GF-D8 (cell line): ENCODE measurements at regions not wholly inside any gene's neighbourhood (a gene's known extent, or its start where the extent isn't known, plus 50 kb on each side); places are given as distances from the start of the nearest gene placed in this dataset.
"Not testable (repeated sequence)": the region's sequence is repeated elsewhere in the genome, so short reads cannot be mapped to it uniquely, and the experiment has no call there.

ENCODE experiments used
- DNase-seq: peaks from one replicate; lab custom pipeline; 2025; lab: John Stamatoyannopoulos, UW

DNA sequence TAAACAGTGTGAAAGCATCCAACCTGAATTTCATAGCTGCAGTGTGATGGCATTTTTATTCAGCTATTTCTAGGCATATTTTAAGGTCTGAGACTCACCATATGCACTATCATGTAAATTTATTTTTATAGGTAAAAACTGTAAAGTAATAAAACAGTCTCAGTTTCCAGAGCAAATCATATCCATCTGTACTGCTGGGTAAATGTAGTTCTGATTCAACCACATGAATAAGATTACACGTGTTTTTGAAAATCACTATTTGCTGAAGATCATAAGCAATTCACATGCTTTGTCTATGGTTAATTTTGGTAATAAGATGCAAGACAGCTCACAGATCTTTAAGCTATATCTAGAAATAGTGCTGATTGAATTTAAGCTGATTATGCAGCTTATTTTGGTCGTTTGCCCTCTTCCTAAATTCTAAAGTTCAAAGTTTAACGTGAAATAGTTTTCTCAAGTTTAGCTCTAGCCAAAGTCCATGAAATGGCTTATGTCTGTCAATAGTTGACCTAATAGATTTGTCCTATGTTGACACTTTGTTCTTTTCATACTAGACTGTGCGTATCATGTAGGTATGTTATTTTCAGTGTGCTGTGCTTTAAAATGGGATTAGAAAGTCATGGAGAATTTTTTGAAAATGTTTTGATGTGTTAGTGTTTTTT, 489.0 kb downstream of the USP25 start:
- DNase-seq = no peak

DNA sequence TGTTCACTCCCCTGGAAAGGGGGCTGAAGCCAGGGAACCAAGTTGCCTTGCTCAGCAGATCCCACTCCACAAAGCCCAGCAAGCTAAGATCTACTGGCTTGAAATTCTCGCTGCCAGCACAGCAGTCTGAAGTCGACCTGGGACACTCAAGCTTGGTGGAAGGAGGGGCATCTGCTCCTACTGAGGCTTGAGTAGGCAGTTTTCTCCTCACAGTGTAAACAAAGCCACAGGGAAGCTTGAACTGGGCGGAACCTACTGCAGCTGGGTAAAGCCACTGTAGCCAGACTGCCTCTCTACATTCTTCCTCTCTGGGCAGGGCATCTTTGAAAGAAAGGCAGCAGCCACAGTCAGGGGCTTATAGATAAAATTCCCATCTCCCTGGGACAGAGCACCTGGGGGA, 495.0 kb downstream of the USP25 start:
- not testable (repeated sequence) for DNase-seq

- no peak for DNase-seq
Measured at GRCh38 chr21:16239659-16240265, 510.0 kb downstream of the USP25 start.

GRCh38 chr21:16241016-16241415, 511.2 kb downstream of the USP25 start:
- no peak for DNase-seq

DNA sequence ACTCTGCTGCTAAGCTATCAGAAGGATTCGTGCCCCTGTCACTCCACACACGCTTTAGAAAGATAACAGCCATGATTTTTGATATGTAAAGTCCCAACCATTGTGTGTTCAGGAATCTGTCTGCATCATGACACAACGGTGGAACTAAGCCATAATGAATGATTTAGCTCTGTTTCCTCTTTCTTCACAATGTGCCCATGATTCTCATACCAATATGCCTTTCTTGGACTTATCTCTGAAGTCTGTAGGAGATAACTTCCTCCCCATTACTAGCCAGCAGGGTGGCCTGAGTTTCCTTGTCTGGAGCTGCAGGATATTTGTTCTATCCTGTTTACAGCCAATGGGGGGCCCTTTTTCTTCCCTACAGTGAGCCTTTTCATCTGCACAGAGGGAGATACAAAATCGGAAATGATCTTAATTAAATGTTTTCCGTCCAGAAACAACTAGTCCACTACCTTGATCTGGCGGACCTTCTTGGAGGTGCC, 511.7 kb downstream of the USP25 start:
- DNase-seq = peak; percentile 7

GRCh38 chr21:16243396-16243795, 513.6 kb downstream of the USP25 start:
- DNase-seq = no peak

DNA sequence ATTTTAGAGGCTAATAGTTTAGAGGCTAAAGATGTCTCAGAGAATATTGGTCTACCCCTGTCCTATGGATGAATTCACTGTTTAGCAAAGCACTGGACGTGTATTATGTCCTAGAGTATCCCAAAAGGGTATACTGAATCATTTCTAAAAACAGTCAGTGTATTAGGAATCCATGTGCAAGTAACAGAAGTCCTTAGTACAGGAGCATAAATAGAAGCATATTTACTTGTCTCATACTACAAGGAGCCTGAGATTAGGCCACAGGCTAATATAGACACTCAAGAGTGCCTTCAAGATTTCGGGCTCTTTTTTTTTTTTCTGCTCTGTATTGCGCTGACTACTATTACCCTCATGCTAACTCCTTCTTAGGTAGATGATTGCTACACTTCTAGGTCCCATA, 518.9 kb downstream of the USP25 start:
- DNase-seq = no peak

DNA sequence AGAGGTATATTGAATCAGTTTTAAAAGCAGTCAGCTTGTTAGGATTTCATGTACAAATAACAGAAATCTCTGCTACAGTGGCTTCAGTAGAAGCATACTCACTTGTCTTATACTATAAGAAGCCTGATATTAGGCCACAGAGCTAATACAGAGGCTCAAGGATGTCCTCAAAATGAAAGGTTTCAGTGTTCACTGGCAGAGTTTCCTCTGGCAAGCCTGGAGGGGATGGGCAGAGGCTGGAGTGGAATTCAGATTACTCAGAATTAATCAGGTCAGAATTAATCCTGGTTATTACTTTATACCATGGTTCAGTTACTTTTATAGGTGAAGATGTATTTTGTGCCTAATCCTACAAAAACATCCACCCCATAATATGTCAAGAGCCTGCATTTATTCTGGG, 520.5 kb downstream of the USP25 start:
- no peak for DNase-seq

- DNase-seq = no peak
Measured at GRCh38 chr21:16258844-16259611, 529.2 kb downstream of the USP25 start.

DNA sequence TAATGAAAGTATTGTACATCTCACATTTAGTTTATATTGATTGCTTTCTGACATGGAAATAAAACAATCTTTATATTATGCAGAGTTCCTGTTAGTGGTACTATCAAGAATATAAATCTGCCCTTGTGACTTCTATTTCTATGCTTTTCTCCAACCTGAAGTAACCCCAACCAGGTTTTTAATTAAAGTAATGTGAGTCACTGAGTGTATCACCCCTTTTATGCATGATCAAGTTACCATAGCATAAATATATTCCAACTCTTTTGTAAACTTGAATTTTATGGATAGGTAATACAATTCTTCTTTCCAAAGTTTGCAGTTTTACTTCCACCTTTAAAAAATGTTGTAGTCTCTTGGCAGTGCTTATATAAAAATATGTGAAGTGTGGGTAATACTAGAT, 532.3 kb downstream of the USP25 start:
- DNase-seq = no peak

GRCh38 chr21:16264319-16264718, 534.5 kb downstream of the USP25 start:
- no peak for DNase-seq

DNA sequence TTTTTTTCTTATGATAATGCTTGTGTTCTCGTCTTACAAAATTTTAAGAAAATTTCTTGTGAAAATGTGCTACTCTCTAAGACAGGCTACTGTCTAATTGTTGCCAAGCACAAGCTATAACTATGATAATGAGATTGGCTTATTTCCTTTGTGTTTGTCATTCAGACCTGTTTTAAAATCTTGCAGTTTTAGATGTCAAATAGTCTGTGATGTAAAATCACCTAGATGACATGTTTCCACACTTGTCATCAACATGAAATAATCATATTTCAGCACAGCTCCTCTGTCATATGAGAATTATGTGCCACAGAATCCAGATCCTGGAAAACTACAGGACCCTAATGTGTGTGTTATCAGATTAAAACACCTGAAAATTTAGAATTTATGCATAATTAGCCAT, 539.7 kb downstream of the USP25 start:
- DNase-seq = no peak

DNA sequence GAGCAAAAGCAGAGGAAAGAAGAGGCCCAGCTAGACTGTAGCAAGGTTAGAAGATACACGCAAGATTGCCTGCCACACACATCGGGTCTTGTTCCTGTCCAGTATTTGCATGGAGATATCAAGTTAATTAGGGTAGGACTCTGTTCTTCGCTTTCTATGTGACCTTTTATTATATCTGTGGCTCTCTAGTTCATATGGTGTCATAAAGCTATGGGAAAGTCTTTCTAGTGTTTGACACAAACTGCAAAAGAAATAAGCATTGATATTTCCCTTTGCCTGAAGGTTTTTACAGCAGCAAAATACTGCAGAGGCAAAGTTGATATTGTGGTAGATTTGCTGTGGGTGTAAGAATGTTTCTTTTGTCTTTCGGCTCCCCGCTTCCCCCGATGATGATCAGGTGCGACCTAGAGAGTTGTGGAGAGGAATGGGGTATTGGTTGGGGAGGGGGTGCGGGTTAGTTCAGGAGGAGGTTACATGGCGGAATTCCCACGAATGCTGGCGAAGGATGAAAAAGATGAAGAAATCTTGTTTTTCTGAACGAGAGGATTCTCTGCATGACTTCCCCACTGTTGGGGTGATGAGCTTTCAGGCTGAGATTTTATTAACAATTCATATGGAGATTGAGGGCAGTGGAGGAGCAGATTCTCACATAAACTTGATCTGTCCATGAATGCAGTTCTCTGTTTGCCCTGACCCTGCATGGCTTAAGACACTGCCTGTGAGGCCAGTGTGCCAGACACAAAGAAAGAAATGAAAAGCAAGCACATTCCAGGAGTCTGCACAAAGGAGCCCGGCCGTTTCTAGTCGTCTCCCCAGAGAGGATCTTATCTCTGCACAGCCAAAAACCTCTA, 550.2 kb downstream of the USP25 start:
- no peak for DNase-seq

- no peak for DNase-seq
Measured at GRCh38 chr21:16280686-16281091, 550.9 kb downstream of the USP25 start.

DNA sequence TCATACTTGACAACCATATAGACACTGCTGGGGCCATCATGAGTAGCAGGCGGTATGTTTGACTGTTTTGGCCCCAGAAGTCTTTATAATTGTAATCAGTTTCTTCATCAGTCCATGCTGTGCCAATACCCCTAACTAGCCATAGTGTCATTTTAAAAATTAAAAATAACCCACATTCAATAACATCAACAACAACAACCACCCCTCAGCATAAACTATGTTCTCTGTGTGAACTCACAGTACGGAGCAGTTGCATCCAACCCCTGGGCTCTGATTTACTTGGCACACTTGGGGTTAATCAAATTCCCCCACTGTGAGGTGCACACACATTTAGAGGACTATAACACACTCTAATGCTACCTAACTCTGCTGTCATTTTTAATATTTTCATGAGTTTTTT, 553.7 kb downstream of the USP25 start:
- no peak for DNase-seq

- DNase-seq = no peak
Measured at GRCh38 chr21:16285605-16286126, 555.9 kb downstream of the USP25 start.

DNA sequence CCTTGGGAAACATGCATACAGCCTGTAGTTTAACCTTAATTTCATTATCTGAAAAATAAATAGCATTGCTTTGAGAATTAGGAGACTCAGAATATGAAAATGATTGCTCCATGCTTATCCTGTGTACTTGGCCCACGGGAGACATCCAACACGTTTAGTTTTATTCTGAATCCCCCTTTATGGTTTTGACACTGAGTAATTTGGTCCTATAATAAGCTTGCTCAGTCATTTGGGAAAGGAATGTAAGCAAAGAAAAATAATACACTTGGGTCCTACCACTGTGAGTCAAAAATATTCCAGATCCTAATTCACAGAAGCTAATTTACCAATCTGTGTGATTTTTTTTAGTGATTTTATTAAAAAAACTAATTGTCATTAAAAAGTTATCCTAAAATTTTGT, 557.3 kb downstream of the USP25 start:
- DNase-seq = no peak

DNA sequence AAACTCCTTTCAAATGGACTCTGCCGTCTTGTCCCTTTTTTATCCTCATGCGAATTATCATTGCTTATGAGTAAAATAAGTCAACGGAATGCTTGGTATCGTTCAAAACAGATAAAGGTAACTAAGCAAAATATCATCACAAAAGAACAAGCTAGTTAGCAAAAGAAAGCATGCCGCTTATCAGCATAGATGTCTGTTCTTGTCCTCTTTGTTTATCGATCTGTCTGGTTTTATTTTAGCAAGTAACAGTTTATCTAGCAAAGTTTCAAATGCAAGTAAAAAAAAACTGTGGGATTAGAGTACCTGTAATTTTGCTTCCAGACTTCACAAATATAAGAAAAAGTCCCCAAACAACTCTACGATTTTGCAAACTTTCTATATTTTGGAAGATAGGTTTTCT, 561.5 kb downstream of the USP25 start:
- no peak for DNase-seq

- no peak for DNase-seq
Measured at GRCh38 chr21:16294128-16294527, 564.3 kb downstream of the USP25 start.

GRCh38 chr21:16302851-16303282, 573.1 kb downstream of the USP25 start:
- no peak for DNase-seq

- no peak for DNase-seq
Measured at GRCh38 chr21:16304174-16305095, 574.7 kb downstream of the USP25 start.
